ENCODE measurements at regions not wholly inside any gene's neighbourhood (a gene's known extent, or its start where the extent isn't known, plus 50 kb on each side); places are given as distances from the start of the nearest gene placed in this dataset.
"Not testable (repeated sequence)": the region's sequence is repeated elsewhere in the genome, so short reads cannot be mapped to it uniquely, and the experiment has no call there.

- TF ChIP-seq CTCFL (IDR thresholded peaks at IDR 0.05; ENCODE audit: borderline replicate concordance, insufficient read depth, low read depth, low read length, poor library complexity, severe bottlenecking) = peak; percentile 50
- TF ChIP-seq, protein P1, sequence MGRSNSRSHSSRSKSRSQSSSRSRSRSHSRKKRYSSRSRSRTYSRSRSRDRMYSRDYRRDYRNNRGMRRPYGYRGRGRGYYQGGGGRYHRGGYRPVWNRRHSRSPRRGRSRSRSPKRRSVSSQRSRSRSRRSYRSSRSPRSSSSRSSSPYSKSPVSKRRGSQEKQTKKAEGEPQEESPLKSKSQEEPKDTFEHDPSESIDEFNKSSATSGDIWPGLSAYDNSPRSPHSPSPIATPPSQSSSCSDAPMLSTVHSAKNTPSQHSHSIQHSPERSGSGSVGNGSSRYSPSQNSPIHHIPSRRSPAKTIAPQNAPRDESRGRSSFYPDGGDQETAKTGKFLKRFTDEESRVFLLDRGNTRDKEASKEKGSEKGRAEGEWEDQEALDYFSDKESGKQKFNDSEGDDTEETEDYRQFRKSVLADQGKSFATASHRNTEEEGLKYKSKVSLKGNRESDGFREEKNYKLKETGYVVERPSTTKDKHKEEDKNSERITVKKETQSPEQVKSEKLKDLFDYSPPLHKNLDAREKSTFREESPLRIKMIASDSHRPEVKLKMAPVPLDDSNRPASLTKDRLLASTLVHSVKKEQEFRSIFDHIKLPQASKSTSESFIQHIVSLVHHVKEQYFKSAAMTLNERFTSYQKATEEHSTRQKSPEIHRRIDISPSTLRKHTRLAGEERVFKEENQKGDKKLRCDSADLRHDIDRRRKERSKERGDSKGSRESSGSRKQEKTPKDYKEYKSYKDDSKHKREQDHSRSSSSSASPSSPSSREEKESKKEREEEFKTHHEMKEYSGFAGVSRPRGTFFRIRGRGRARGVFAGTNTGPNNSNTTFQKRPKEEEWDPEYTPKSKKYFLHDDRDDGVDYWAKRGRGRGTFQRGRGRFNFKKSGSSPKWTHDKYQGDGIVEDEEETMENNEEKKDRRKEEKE (IDR thresholded peaks at IDR 0.05; ENCODE audit: borderline replicate concordance in 1 of 2, control insufficient read depth in 1 of 2, low read depth in 2 of 2, low read length in 1 of 2) = no peak
Measured at GRCh38 chr4:149914119-149915115, 98.8 kb upstream of the IQCM start (continued).

- H4K20me1 ChIP-seq (replicated peaks; ENCODE audit: control insufficient read depth, insufficient read depth, low read length); H3K9me3 ChIP-seq (replicated peaks; ENCODE audit: control insufficient read depth, insufficient read depth, low read depth, low read length); DNase-seq (ENCODE audit: extremely low read depth in 1 of 4, low spot score in 3 of 4); POLR2A ChIA-PET; H3K4me1 ChIP-seq (replicated peaks in 1 of 2; ENCODE audit: control insufficient read depth in 2 of 2, insufficient read depth in 2 of 2, low read length in 2 of 2); FAIRE-seq; intact Hi-C loops (cut with micrococcal nuclease); H3K27ac ChIP-seq (ENCODE audit: extremely low read depth, low read depth, low read length); in situ Hi-C loops (cut with MboI); H3K9me1 ChIP-seq (ENCODE audit: control insufficient read depth, insufficient read depth, low read length); H3K79me2 ChIP-seq (ENCODE audit: control insufficient read depth, insufficient read depth, low read length); ATAC-seq; CTCF ChIA-PET (ENCODE audit: low intra/inter-chr PET ratio); BruUV-seq (replicated peaks); H3K4me2 ChIP-seq (ENCODE audit: insufficient read depth, low read length); H2AFZ ChIP-seq (ENCODE audit: low read depth, low read length); H3K27me3 ChIP-seq (ENCODE audit: control insufficient read depth in 2 of 2, insufficient read depth in 2 of 2, low read length in 2 of 2); H3K36me3 ChIP-seq (ENCODE audit: control insufficient read depth, insufficient read depth, low read length); H3K9ac ChIP-seq (ENCODE audit: insufficient read depth in 1 of 2, low read depth in 2 of 2, low read length in 2 of 2); H3K4me3 ChIP-seq: not testable (repeated sequence)
- 0% methylated on average over 9 of the region's 15 CpGs for WGBS (ENCODE audit: insufficient coverage, low coverage, missing lambda C conversion rate)
Measured at GRCh38 chr4:149915735-149916134, 100.1 kb upstream of the IQCM start.

All from K562 (cell line).